Cardiac muscle cell (in vitro differentiated cells and primary cell): ENCODE measurements at regions not wholly inside any gene's neighbourhood (a gene's known extent, or its start where the extent isn't known, plus 50 kb on each side); places are given as distances from the start of the nearest gene placed in this dataset.
"Not testable (repeated sequence)": the region's sequence is repeated elsewhere in the genome, so short reads cannot be mapped to it uniquely, and the experiment has no call there.

Experiments used
- DNase-seq, 2 donors: peaks; one replicate each; pipeline versions ENCODE4 v3.0.0 to v3.0.0-alpha.2; 2010 to 2017; ENCODE audit warnings: low read depth in 1 of 2, low spot score in 1 of 2
- H3K27ac ChIP-seq: fragments of 200-600 bp; sonication (generic); 2 replicates; pipeline ENCODE4 v1.5.1; 2016
- H3K27me3 ChIP-seq: fragments of 200-600 bp; sonication (generic); 2 replicates; pipeline ENCODE4 v1.6.0; 2016; ENCODE audit warnings: control low read depth
- H3K36me3 ChIP-seq: fragments of 200-600 bp; sonication (generic); 2 replicates; pipeline ENCODE4 v1.5.1; 2016; ENCODE audit warnings: control low read depth
- H3K4me1 ChIP-seq: fragments of 200-600 bp; sonication (generic); 2 replicates; pipeline ENCODE4 v1.8.1; 2017; ENCODE audit warnings: low read depth, mild to moderate bottlenecking, mixed run types
- H3K4me3 ChIP-seq: fragments of 200-600 bp; sonication (generic); 2 replicates; pipeline ENCODE4 v1.5.1; 2016; ENCODE audit warnings: mild to moderate bottlenecking
- H3K9me3 ChIP-seq: fragments of 200-600 bp; sonication (generic); 2 replicates; pipeline ENCODE4 v1.5.1; 2017; ENCODE audit warnings: low read depth, mild to moderate bottlenecking, control low read depth
- TF ChIP-seq, protein P1 (sequence below): IDR thresholded peaks from 2 replicates; pipeline ENCODE4 v1.5.1; 2012; ENCODE audit warnings: low read depth, mild to moderate bottlenecking, low read length

DNA sequence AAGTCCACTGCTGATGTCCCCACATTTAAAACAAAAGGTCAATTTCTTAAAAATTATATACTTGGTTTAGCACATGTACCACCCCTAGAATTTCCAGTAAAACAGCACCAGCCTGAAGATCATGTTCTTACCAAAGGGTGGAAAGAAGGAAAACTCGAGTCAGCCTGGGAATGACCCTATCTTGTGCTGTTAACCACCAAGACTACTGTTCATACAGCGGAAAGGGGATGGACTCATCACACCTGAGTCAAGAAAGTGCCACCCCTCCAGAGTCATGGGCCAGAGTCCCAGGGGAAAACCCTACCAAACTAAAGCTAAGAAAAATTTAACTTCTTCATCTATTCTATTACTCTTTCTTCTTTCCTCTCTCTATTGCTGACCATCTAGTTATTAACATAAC, 113.6 kb upstream of the PPM1J start:
- TF ChIP-seq, protein P1, sequence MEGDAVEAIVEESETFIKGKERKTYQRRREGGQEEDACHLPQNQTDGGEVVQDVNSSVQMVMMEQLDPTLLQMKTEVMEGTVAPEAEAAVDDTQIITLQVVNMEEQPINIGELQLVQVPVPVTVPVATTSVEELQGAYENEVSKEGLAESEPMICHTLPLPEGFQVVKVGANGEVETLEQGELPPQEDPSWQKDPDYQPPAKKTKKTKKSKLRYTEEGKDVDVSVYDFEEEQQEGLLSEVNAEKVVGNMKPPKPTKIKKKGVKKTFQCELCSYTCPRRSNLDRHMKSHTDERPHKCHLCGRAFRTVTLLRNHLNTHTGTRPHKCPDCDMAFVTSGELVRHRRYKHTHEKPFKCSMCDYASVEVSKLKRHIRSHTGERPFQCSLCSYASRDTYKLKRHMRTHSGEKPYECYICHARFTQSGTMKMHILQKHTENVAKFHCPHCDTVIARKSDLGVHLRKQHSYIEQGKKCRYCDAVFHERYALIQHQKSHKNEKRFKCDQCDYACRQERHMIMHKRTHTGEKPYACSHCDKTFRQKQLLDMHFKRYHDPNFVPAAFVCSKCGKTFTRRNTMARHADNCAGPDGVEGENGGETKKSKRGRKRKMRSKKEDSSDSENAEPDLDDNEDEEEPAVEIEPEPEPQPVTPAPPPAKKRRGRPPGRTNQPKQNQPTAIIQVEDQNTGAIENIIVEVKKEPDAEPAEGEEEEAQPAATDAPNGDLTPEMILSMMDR = no peak
- H3K27ac ChIP-seq = no peak overlapping the region
- H3K4me3 ChIP-seq = no peak overlapping the region
- H3K27me3 ChIP-seq = no peaks in the 10 kb centered on the region
- no peaks in the 10 kb centered on the region for H3K36me3 ChIP-seq
- H3K9me3 ChIP-seq = no peaks in the 10 kb centered on the region
- no peak for DNase-seq
- H3K4me1 ChIP-seq = peaks cover 7% of the 10 kb centered on the region

DNA sequence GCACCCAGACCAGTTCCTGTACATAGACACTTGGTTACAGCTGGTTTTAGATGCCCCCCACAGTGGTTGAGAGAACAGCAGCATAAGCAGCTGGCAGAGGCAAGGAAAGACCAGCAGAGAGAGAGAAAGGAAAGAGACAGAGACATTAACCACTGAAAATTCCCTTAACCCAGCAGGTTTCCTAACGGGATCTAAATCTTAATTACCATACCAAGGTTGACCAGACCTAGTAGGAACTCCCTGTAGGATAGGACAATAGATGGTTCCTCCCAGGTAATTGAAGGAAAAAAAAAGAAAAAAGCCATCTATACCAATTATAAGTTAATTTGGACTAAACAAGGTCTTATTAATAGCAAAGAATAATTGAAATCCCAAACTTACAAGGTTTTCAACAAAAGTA, 112.3 kb upstream of the PPM1J start:
- not testable (repeated sequence) for DNase-seq, H3K27me3 ChIP-seq, H3K4me3 ChIP-seq, H3K9me3 ChIP-seq, H3K36me3 ChIP-seq, H3K27ac ChIP-seq, H3K4me1 ChIP-seq

DNA sequence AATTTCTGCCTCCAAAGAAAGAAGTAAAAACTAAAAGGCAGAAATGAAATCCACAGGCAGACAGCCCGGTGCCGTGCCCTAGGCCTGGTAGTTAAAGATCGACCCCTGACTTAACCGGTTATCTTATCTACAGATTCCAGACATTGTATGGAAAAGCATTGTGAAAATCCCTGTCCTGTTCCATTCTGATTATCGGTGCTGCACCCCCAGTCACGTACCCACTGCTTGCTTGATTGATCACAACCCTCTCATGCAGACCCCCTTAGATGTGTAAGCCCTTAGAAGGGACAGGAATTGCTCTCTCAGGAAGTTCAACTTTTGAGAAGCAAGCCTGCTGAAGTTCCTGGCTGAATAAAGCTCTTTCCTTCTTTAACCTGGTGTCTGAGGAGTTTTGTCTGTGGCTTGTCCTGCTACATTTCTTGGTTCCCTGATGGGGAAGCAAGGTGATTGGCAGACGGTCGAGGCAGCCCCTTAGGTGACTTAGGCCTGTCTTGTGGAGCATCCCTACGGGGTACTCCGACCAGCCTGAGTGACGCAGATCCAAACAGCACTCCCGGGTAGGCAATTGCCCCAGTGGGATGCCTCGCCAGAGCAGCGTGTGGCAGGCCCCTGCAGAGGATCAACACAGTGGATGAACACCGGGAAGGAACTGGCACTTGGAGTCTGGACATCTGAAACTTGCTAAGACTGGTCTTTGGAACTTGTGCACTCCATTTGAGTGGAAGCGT, 111.2 kb upstream of the PPM1J start:
- no peaks in the 10 kb centered on the region for H3K27me3 ChIP-seq
- H3K4me1 ChIP-seq = peaks cover 15% of the 10 kb centered on the region
- no peaks in the 10 kb centered on the region for H3K36me3 ChIP-seq
- no peaks in the 10 kb centered on the region for H3K9me3 ChIP-seq
- DNase-seq = no peak
- peak overlapping the region; percentile 39 for H3K27ac ChIP-seq
- TF ChIP-seq, protein P1 = no peak
- no peak overlapping the region for H3K4me3 ChIP-seq

DNA sequence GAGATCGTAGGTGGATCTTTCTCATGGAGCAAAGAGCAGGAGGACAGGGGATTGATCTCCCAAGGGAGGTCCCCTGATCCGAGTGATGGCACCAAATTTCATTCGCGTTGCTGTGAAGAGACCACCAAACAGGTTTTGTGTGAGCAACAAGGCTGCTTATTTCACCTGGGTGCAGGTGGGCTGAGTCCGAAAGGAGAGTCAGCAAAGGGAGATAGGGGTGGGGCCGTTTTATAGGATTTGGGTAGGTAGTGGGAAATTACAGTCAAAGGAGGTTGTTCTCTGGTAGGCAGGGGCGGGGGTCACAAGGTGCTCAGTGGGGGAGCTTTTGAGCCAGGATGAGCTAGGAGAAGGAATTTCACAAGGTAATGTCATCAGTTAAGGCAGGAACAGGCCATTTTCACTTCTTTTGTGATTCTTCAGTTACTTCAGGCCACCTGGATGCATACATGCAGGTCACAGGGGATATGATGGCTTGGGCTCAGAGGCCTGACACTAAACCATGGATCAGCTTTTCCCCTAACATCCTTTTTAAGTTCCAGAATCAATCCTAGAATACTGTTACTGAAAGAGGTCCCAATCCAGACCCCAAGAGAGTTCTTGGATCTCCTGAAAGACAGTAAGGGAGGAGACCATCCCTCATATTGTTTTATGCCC, 110.6 kb upstream of the PPM1J start:
- H3K9me3 ChIP-seq, DNase-seq, H3K27me3 ChIP-seq, H3K36me3 ChIP-seq, H3K4me3 ChIP-seq: not testable (repeated sequence)
- H3K4me1 ChIP-seq = peaks cover 19% of the 10 kb centered on the region
- peak overlapping the region; percentile 39 for H3K27ac ChIP-seq

DNA sequence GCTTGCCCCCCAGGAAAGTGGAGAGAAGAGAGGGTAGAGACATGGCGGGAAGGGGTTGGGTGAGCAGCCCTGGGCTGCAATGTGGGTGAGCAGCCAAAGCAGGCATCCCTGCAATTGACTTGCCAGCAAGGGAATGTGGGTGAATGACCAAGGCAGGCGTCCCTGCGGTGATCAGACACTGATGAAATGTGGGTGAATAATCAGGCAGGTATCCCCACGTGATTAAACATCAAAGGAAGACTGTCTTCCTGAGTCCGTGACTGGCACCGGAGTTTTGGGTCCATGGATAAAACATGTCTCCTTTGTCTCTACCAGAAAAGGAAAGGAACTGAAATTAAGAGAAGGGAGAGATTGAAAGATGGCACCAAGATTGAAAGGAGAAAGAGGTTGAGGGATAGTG, 109.9 kb upstream of the PPM1J start:
- H3K4me1 ChIP-seq = peaks cover 19% of the 10 kb centered on the region
- H3K27me3 ChIP-seq, H3K4me3 ChIP-seq, H3K9me3 ChIP-seq, H3K36me3 ChIP-seq, H3K27ac ChIP-seq, DNase-seq: not testable (repeated sequence)

DNA sequence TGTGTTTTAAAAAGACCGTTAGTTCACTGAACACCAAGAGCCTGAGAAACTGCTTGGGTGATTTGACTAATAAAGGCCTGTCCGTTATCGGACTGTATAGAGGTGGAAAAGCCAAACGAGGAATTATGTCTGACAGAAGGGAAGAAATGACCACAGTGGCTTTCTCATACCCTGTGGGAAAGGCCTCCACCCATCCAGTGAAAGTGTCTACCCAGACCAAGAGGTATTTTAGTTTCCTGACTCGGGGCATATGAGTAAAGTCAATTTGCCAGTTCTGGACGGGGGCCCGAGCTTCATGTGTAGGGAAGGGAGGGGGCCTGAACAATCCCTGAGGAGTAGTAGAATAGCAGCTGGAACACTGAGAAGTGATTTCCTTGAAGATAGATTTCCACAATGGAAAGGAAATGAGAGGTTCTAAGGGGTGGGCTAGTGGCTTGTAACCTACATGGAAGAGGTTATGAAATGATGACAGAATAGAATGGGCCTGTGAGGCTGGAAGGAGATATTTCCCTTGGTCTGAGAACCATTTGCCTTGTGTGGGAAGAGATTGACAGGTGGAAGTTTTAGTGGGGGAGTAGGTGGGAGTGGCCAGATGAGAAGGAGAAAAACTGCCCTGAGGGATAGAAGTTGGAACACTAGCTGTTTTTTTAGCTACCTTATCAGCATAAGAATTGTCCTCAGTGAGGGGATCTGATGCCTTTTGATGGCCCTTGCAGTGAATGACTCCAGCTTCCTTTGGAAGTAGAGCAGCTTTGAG, 106.4 kb upstream of the PPM1J start:
- peak in 1 of 2 donors; percentile 19 for DNase-seq
- H3K27me3 ChIP-seq, H3K9me3 ChIP-seq, H3K36me3 ChIP-seq, H3K4me3 ChIP-seq: not testable (repeated sequence)
- Histone ChIP-seq H3K4me1 (peaks cover 19% of the 10 kb centered on the region), H3K27ac (peak overlapping the region; percentile 48)

DNA sequence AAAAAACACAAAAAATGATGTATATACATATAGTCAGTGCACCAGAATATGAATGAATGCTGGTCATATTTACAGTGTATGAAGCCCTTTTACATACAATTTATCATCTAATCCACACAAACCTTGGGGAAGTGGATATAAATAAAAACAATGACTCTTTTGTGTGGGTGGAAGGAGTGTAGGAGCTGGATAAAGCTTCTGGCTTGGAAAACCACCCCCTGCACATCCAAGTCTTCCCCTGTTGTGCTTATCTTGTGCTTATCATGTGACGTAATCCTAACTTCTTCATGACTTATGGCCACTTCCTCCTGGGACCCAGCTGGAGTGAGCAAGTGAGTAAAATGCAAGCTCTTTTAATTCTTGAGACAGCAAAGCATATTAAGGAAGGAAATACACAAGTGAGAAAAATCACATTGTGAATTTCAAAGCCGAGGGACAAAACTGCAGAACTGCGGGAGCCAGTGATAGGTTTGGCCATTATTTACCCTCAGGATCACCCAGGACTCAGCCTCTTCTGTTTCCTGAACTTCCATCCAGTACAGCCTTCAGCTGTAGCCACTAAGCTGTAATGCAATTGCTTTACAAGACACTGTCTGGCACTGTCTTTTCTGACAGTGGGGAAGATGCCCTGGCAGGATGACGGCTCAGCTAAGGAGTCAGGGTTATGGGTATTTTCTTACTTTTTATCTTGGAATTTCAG, 104.0 kb upstream of the PPM1J start:
- Histone ChIP-seq H3K27me3 (no peaks in the 10 kb centered on the region), H3K27ac (peak overlapping the region; percentile 47), H3K4me3 (no peak overlapping the region), H3K36me3 (no peaks in the 10 kb centered on the region), H3K9me3 (no peaks in the 10 kb centered on the region), H3K4me1 (peaks cover 12% of the 10 kb centered on the region)
- peak in 1 of 2 donors; percentile 91 for DNase-seq
- TF ChIP-seq, protein P1 = no peak
